ENCODE measurements at regions not wholly inside any gene's neighbourhood (a gene's known extent, or its start where the extent isn't known, plus 50 kb on each side); places are given as distances from the start of the nearest gene placed in this dataset.
"Not testable (repeated sequence)": the region's sequence is repeated elsewhere in the genome, so short reads cannot be mapped to it uniquely, and the experiment has no call there.

GRCh38 chr15:22174088-22174487 is 93.8 kb downstream of the OR4M2 start:
- TF ChIP-seq ZNF384 (IDR thresholded peaks at IDR 0.05); HDGF (IDR thresholded peaks at IDR 0.05; ENCODE audit: borderline replicate concordance); ELF4 (IDR thresholded peaks at IDR 0.05); SUZ12 (IDR thresholded peaks at IDR 0.05); L3MBTL2 (conservative IDR thresholded peaks at IDR 0.05); SP1 (IDR thresholded peaks at IDR 0.05); BHLHE40 (IDR thresholded peaks at IDR 0.05; ENCODE audit: borderline replicate concordance); PKNOX1 (IDR thresholded peaks at IDR 0.05); FOXM1 (IDR thresholded peaks at IDR 0.05; ENCODE audit: borderline replicate concordance); TARDBP (IDR thresholded peaks at IDR 0.05): not testable (repeated sequence)

Data from HEK293T (cell line).